K562 (cell line): ENCODE measurements at regions not wholly inside any gene's neighbourhood (a gene's known extent, or its start where the extent isn't known, plus 50 kb on each side); places are given as distances from the start of the nearest gene placed in this dataset.
A peak's percentile ranks its signal among the peaks of the same experiment; 100 is the strongest.

Source experiments
- E2F3 ChIP-seq: fragments of 250-450 bp; sonication (Bioruptor Pico); IDR thresholded peaks from 2 replicates; pipeline ENCODE4 v1.4.0; 2020; ENCODE audit warnings: mild to moderate bottlenecking
- ELK1 ChIP-seq: sonication (generic); formaldehyde crosslinking; IDR thresholded peaks from 2 replicates; pipeline ENCODE4 v1.8.1; 2022; ENCODE audit warnings: missing genetic modification reagents
- ESRRB ChIP-seq: fragments of 250-450 bp; sonication (Bioruptor Pico); IDR thresholded peaks from 2 replicates; pipeline ENCODE4 v1.5.0; 2020; ENCODE audit warnings: mild to moderate bottlenecking, moderate library complexity, borderline replicate concordance
- FOSL1 ChIP-seq: fragments of 200-800 bp; sonication (Bioruptor generic); conservative IDR thresholded peaks from 2 replicates; pipeline ENCODE4 v1.6.1; 2016; ENCODE audit warnings: missing genetic modification characterization, missing compliant biosample characterization
- FOXP4 ChIP-seq: sonication (generic); formaldehyde crosslinking; IDR thresholded peaks from 2 replicates; pipeline ENCODE4 v1.8.0; 2022; ENCODE audit warnings: mild to moderate bottlenecking, missing genetic modification reagents, borderline replicate concordance
- GATA2 ChIP-seq: sonication (generic); formaldehyde crosslinking; IDR thresholded peaks from 2 replicates; pipeline ENCODE4 v1.4.0; 2020; ENCODE audit warnings: mild to moderate bottlenecking, missing genetic modification reagents
- GTF2A2 ChIP-seq: IDR thresholded peaks from 2 replicates; pipeline ENCODE4 v1.6.1; 2016; ENCODE audit warnings: mild to moderate bottlenecking, missing genetic modification characterization, missing compliant biosample characterization
- KLF16 ChIP-seq: IDR thresholded peaks from 2 replicates; pipeline ENCODE4 v1.6.1; 2016; ENCODE audit warnings: antibody characterized with exemption
- LEF1 ChIP-seq: fragments of 450-650 bp; IDR thresholded peaks from 2 replicates; pipeline ENCODE4 v1.6.1; 2016; ENCODE audit warnings: mild to moderate bottlenecking
- PHTF2 ChIP-seq: fragments of 250-450 bp; sonication (Bioruptor Pico); IDR thresholded peaks from 2 replicates; pipeline ENCODE4 v1.5.0; 2021; ENCODE audit warnings: mild to moderate bottlenecking
- PML ChIP-seq: IDR thresholded peaks from 2 replicates; pipeline ENCODE4 v1.6.1; 2012; ENCODE audit warnings: low read length, inconsistent platforms
- PPARD ChIP-seq: fragments of 250-450 bp; sonication (Bioruptor Pico); IDR thresholded peaks from 2 replicates; pipeline ENCODE4 v1.8.0; 2022; ENCODE audit warnings: inconsistent platforms, mild to moderate bottlenecking, moderate library complexity
- PRMT5 ChIP-seq: sonication (generic); formaldehyde crosslinking; IDR thresholded peaks from 2 replicates; pipeline ENCODE4 v1.5.0; 2020; ENCODE audit warnings: missing genetic modification reagents
- RAD21 ChIP-seq, 2 experiments: fragments of 250-450 bp in 1 of 2; fragments of 450-650 bp in 1 of 2; sonication (Bioruptor Pico) in 1 of 2; formaldehyde crosslinking in 1 of 2; IDR thresholded peaks in 1 of 2; conservative IDR thresholded peaks in 1 of 2; 2 replicates each; pipeline versions ENCODE4 v1.4.0 to v1.8.0; 2020 to 2022; ENCODE audit warnings: mild to moderate bottlenecking in 2 of 2, moderate library complexity in 1 of 2
- RBM15 ChIP-seq: fragments of 200-400 bp; formaldehyde crosslinking; IDR thresholded peaks from 2 replicates; pipeline ENCODE4 v1.6.1; 2018; ENCODE audit warnings: mild to moderate bottlenecking, low read length, moderate library complexity; ENCODE audit not compliant: insufficient read depth
- SMARCC2 ChIP-seq: fragments of 450-650 bp; IDR thresholded peaks from 2 replicates; pipeline ENCODE4 v1.6.1; 2017; ENCODE audit warnings: antibody characterized with exemption, moderate library complexity, mild to moderate bottlenecking, low read depth
- SREBF1 ChIP-seq: fragments of 150-350 bp; IDR thresholded peaks from 2 replicates; pipeline ENCODE4 v1.6.1; 2014; ENCODE audit warnings: antibody characterized with exemption, low read depth, low read length, borderline replicate concordance
- ZBTB1 ChIP-seq: sonication (generic); formaldehyde crosslinking; IDR thresholded peaks from 2 replicates; pipeline ENCODE4 v1.8.1; 2023; ENCODE audit warnings: missing genetic modification reagents, low read depth, mild to moderate bottlenecking, borderline replicate concordance
- ZBTB26 ChIP-seq: fragments of 450-650 bp; formaldehyde crosslinking; IDR thresholded peaks from 2 replicates; pipeline ENCODE4 v1.4.0; 2022; ENCODE audit warnings: missing genetic modification characterization
- ZNF23 ChIP-seq: fragments of 250-450 bp; sonication (Bioruptor Pico); IDR thresholded peaks from 2 replicates; pipeline ENCODE4 v1.4.0; 2020; ENCODE audit warnings: mild to moderate bottlenecking
- ZNF395 ChIP-seq: fragments of 200-800 bp; sonication (Bioruptor generic); IDR thresholded peaks from 2 replicates; pipeline ENCODE4 v1.6.1; 2017; ENCODE audit warnings: missing genetic modification characterization, missing compliant biosample characterization
- ZNF644 ChIP-seq: fragments of 200-800 bp; sonication (Bioruptor generic); IDR thresholded peaks from 2 replicates; pipeline ENCODE4 v1.6.1; 2016; ENCODE audit warnings: low read depth, missing genetic modification characterization, missing compliant biosample characterization
- ZNF75A ChIP-seq: fragments of 450-650 bp; formaldehyde crosslinking; IDR thresholded peaks from 2 replicates; pipeline ENCODE4 v1.4.0; 2020; ENCODE audit warnings: mild to moderate bottlenecking

- TF ChIP-seq SMARCC2 (peak; percentile 84), LEF1 (peak; percentile 44), PPARD (CRISPR knock-in tag) (no peak), FOSL1 (peak; percentile 95), E2F3 (no peak), RAD21 (CRISPR knock-in tag; conservative IDR thresholded peaks at IDR 0.05 in 1 of 2, IDR thresholded peaks at IDR 0.05 in 1 of 2) (no peak), ZNF23 (CRISPR knock-in tag) (no peak), FOXP4 (CRISPR knock-in tag) (no peak), ZNF644 (tag) (no peak), RBM15 (no peak), ZBTB26 (CRISPR knock-in tag) (no peak), GTF2A2 (no peak), ZBTB1 (CRISPR knock-in tag) (no peak), ZNF75A (CRISPR knock-in tag) (no peak), KLF16 (no peak), SREBF1 (no peak), ELK1 (no peak), ESRRB (CRISPR knock-in tag) (no peak), PHTF2 (CRISPR knock-in tag) (no peak), PRMT5 (CRISPR knock-in tag) (no peak), ZNF395 (CRISPR knock-in tag) (peak; percentile 39; the same call in 1 of the 2 replicates), PML (0 out of 2 replicates have a peak, but pooled peaks have one; percentile 27), GATA2 (CRISPR knock-in tag) (0 out of 2 replicates have a peak, but pooled peaks have one; percentile 11)
Observed at GRCh38 chr2:42913280-42913878, 121.0 kb upstream of the HAAO start (continued).
